ENCODE measurements at regions not wholly inside any gene's neighbourhood (a gene's known extent, or its start where the extent isn't known, plus 50 kb on each side); places are given as distances from the start of the nearest gene placed in this dataset.

DNA sequence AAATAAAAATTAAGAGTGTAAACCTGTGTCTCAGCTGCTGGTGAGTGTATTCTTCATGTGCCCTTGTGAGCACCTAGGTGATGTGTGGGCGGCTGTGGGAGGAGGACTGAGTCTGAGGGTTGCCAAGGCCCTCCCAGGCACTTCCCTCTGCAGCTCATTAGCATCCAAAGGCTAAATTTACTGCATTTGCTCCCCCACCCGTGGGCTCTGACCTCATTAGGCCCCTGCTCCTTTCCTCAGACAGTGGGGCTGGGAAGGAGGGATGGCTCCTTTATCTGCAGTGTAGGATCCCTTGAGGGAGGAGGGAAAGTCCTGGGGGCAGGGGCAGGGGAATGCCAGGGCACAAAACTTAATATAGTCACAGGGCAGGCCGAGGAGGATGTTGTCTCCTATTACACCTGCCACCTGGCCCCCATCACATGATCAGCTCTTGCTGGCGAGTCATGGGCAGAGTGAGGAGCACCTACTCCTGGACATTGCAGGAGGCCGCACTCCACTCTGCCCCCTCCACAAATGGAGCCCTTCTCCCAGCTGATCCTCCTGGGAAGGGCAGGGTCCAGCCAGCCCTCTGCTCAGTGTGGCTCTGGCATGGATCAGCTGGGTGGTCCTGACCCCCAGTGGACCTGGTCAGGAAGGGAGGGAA is 133.2 kb downstream of the MRPL14 start:
- in situ Hi-C loops (cut with HindIII; ENCODE audit: extremely low pct_ligation_motif_present, low pct_unique_long_range_greater_than_20kb) (no loop called here), intact Hi-C loops (cut with micrococcal nuclease; ENCODE audit: unreplicated experiment) (loop anchor here (5.0 kb wide), 1 partner anchor 48 kb away; no protein-coding TSS in a partner anchor)
- 20% methylated on average over 5 of the region's 5 CpGs for WGBS (ENCODE audit: low lambda C conversion rate)
- ATAC-seq, result no peak
- ChIA-PET CTCF (ENCODE audit: low intra/inter-chr PET ratio, low total read pairs) (no interaction called here), POLR2A (no interaction called here)
- H3K4me2 ChIP-seq (ENCODE audit: low read depth, low read length), result no peak overlapping the region
- H2AFZ ChIP-seq (ENCODE audit: low read length), result no peak overlapping the region
- no TSS peak for BruUV-seq (replicated peaks)
- H3K27ac ChIP-seq (ENCODE audit: extremely low read length, insufficient read depth, low read length), result no peak overlapping the region
- no peaks in the 10 kb centered on the region for H3K9me3 ChIP-seq (ENCODE audit: low read length)
- H3K79me2 ChIP-seq (ENCODE audit: insufficient read depth, low read length), result no peaks in the 10 kb centered on the region
- no peak overlapping the region for H3K4me3 ChIP-seq (replicated peaks in 1 of 3; ENCODE audit: insufficient read depth in 1 of 3, low read depth in 2 of 3, low read length in 3 of 3)
- peaks cover 86% of the 10 kb centered on the region for H3K4me1 ChIP-seq (ENCODE audit: insufficient read depth, low read length)
- TF ChIP-seq ZNF768 (CRISPR knock-in tag; IDR thresholded peaks at IDR 0.05) (no peak), DZIP1 (CRISPR knock-in tag; IDR thresholded peaks at IDR 0.05) (0 out of 2 replicates have a peak, but pooled peaks have one; percentile 38), ZNF224 (CRISPR knock-in tag; IDR thresholded peaks at IDR 0.05) (no peak), AGO2 (optimal IDR thresholded peaks at IDR 0.05; ENCODE audit: low read depth, low read length) (no peak), TFAP4 (IDR thresholded peaks at IDR 0.05; ENCODE audit: borderline replicate concordance, low read depth) (peak; percentile 65; the same call in 1 of the 2 replicates), ZNF263 (CRISPR knock-in tag; IDR thresholded peaks at IDR 0.05) (peak; percentile 53; the same call in 1 of the 2 replicates), MAX (IDR thresholded peaks at IDR 0.05) (0 out of 2 replicates have a peak, but pooled peaks have one; percentile 19)
- TF ChIP-seq, protein P1, sequence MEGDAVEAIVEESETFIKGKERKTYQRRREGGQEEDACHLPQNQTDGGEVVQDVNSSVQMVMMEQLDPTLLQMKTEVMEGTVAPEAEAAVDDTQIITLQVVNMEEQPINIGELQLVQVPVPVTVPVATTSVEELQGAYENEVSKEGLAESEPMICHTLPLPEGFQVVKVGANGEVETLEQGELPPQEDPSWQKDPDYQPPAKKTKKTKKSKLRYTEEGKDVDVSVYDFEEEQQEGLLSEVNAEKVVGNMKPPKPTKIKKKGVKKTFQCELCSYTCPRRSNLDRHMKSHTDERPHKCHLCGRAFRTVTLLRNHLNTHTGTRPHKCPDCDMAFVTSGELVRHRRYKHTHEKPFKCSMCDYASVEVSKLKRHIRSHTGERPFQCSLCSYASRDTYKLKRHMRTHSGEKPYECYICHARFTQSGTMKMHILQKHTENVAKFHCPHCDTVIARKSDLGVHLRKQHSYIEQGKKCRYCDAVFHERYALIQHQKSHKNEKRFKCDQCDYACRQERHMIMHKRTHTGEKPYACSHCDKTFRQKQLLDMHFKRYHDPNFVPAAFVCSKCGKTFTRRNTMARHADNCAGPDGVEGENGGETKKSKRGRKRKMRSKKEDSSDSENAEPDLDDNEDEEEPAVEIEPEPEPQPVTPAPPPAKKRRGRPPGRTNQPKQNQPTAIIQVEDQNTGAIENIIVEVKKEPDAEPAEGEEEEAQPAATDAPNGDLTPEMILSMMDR (CRISPR knock-in tag; IDR thresholded peaks at IDR 0.05), result peak; percentile 23; the same call in 1 of the 2 replicates
- no peaks in the 10 kb centered on the region for H3K36me3 ChIP-seq (replicated peaks in 1 of 2; ENCODE audit: control insufficient read depth in 1 of 2, insufficient read depth in 2 of 2, low read length in 2 of 2)
- H3K9ac ChIP-seq (ENCODE audit: insufficient read depth, low read depth, low read length), result no peak overlapping the region
- no peak for DNase-seq (ENCODE audit: low spot score)
- peaks cover 2 to 5% of the 10 kb centered on the region in 2 experiments; a peak in 3 of 5 replicates for H3K27me3 ChIP-seq (ENCODE audit: control insufficient read depth in 1 of 2, insufficient read depth in 2 of 2, low read length in 2 of 2)
- H4K20me1 ChIP-seq (ENCODE audit: insufficient read depth, low read length), result no peaks in the 10 kb centered on the region
- no peak for FAIRE-seq
